T-helper 1 cell treated with Interleukin-12 subunit alpha and Interleukin-12 subunit beta and Interleukin-4 antibody, amounts not matched to agents 30 μg/mL and 1 μg/mL, for 36 hours (primary cell): ENCODE measurements at regions not wholly inside any gene's neighbourhood (a gene's known extent, or its start where the extent isn't known, plus 50 kb on each side); places are given as distances from the start of the nearest gene placed in this dataset.

ENCODE experiments used
- H3K27ac Mint-ChIP-seq: one replicate; pipeline ENCODE4 v1.8.0; 2021; ENCODE audit warnings: mild to moderate bottlenecking, mixed read lengths
- H3K27me3 Mint-ChIP-seq: one replicate; pipeline ENCODE4 v1.8.0; 2021; ENCODE audit warnings: low read depth, mixed read lengths
- H3K36me3 Mint-ChIP-seq: one replicate; pipeline ENCODE4 v1.8.0; 2021; ENCODE audit warnings: low read depth, mixed read lengths
- H3K4me1 Mint-ChIP-seq: one replicate; pipeline ENCODE4 v1.8.0; 2021; ENCODE audit warnings: low read depth, mixed read lengths
- H3K4me3 Mint-ChIP-seq: one replicate; pipeline ENCODE4 v1.8.0; 2021; ENCODE audit warnings: mild to moderate bottlenecking, moderate library complexity, mixed read lengths
- H3K9me3 Mint-ChIP-seq: one replicate; pipeline ENCODE4 v1.8.0; 2021; ENCODE audit warnings: mixed read lengths

DNA sequence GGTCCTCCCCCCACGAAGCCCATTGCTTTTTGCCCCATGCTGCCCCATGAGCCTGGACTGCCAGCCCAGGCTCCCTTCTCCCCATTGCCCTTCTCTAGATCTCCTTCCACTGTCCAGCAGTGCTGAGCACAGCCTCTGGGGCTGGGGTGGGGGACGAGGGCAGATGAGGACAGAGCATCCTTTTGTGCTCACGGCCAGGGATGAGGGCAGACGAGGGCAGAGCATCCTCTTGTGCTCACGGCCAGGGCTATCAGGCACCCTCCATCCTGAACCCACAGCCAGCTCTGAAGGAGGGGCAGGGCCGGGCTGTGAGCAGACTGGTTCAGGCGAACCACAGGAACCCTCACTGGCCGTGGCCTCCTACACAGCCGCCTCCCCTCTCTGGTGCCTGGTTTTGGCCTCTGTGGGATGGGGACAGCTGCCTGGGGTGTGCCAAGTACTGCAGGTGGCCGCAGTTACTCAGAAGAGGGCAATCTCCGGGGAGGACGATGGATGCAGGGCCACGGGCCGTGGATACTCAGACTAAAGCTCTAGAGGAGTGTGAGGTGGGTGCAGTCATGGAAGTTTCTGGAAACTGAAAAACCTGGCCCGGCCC lies 1258.8 kb downstream of the BRD1 start:
- Mint-ChIP-seq H3K4me1 (peaks cover 4% of the 10 kb centered on the region), H3K27ac (no peak overlapping the region), H3K9me3 (peaks cover 25% of the 10 kb centered on the region), H3K27me3 (peaks cover 8% of the 10 kb centered on the region), H3K36me3 (no peaks in the 10 kb centered on the region), H3K4me3 (no peak overlapping the region)

DNA sequence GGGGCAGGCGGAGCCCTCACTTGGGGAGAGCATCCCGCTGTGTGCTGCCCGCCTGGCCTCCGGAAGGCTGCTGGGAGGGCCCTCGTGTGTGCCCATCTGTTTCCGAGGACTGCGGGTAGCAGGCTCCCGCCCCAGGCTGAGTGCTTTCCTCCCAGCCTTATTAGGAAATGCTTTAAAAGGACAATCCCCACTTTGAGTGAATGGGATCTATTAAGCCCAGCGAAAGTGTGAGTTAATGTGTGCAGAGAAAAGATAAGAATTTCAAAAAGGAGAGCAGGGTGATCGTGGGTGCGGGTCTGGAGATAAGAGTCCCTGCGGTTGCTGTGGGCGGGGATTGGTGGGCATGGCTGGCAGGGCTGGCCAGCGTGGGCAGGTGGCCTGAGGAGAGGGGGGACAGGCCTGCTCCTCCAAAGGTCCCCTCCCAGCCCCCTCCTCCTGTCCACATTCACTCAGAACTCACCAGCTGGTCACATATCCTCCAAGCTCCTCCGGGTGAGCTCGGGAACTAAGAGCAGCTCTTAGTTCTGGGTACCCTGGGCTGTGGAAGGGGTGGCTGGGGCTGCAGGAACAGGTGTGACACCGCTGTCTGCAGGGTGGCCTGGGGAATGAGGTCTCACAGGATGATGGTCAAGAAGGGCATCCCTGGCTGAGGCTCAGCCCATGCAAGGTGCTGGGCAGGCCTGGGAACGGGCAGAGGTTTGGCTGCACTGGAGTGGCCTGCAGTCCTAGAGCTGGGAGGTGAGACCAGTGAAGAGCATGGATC lies 1260.3 kb downstream of the BRD1 start:
- Mint-ChIP-seq H3K27ac (no peak overlapping the region), H3K36me3 (no peaks in the 10 kb centered on the region), H3K27me3 (peaks cover 4% of the 10 kb centered on the region), H3K4me3 (peak overlapping the region; percentile 26), H3K9me3 (peaks cover 23% of the 10 kb centered on the region), H3K4me1 (peaks cover 4% of the 10 kb centered on the region)

DNA sequence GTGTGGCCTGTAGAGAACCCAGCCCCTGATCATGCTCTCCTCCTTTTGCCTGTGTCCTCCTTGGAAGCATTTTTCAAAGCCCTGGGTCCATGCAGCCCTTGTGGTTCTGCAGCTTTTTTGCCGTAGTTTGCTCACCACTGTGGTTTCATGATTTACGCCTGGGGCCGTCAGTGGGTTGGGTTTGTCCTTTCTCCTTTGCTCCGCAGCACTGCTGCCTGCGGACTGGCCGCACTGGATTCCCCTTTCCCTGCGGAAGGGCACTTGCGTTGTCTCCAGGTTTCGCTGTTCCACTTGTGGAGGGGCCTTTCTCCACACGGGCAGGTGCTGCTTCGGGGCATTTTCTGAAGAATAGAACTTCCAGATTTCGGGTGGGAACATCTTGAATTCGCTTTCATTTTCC lies 1260.9 kb downstream of the BRD1 start:
- H3K4me1 Mint-ChIP-seq, result peaks cover 4% of the 10 kb centered on the region
- H3K27me3 Mint-ChIP-seq, result peaks cover 4% of the 10 kb centered on the region
- peak overlapping the region; percentile 26 for H3K4me3 Mint-ChIP-seq
- H3K36me3 Mint-ChIP-seq, result no peaks in the 10 kb centered on the region
- peaks cover 17% of the 10 kb centered on the region for H3K9me3 Mint-ChIP-seq
- H3K27ac Mint-ChIP-seq, result no peak overlapping the region

DNA sequence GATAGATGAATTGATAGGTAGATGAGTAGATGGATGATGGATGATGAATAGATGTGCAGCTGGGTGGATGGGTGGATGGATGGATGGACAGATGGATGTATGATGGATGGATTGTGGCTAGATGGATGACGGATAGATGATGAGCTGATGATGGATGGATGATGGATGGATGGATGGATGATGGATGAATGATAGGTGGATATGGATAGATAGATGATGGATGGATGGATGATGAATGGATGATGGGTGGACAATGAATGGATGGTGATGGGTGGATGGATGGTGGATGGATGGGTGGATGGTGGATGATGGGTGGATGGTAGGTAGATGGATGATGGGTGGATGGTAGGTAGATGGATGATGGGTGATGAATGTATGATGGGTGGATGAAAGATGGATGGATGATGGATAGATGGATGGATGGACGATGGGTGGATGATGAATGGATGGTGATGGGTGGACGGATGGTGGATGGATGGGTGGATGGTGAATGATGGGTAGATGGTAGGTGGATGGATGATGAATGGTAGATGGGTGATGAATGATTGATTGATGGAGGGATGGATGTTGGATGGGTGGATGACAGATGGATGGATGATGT lies 1261.7 kb downstream of the BRD1 start:
- no peak overlapping the region for H3K4me3 Mint-ChIP-seq
- H3K36me3 Mint-ChIP-seq, result no peaks in the 10 kb centered on the region
- no peak overlapping the region for H3K27ac Mint-ChIP-seq

DNA sequence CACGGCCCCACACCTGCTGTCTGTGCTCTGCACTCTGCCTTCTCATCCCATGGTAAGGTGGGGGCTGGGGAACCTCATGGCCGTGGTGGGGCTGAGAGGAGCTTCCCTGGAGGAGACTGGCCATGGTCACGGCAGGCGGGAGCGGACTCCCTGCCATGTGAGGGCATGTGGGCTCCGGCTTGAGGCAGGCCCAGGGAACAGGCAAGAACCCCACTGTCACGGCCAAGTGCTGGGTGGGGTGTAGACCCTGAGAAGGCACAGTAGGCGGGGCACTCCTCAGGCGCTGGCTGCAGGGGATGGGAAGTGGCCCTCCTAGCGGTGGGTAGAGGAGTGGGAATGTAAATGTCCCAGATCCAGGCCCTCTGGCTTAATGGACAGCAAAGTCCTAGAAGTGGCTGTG lies 1262.7 kb downstream of the BRD1 start:
- Mint-ChIP-seq H3K9me3 (peaks cover 2% of the 10 kb centered on the region), H3K4me1 (peaks cover 4% of the 10 kb centered on the region), H3K4me3 (no peak overlapping the region), H3K27me3 (peaks cover 4% of the 10 kb centered on the region), H3K27ac (no peak overlapping the region), H3K36me3 (no peaks in the 10 kb centered on the region)

More for the DNA sequence above, 1261.7 kb downstream of the BRD1 start:
- Mint-ChIP-seq H3K27me3 (peaks cover 4% of the 10 kb centered on the region), H3K4me1 (peaks cover 4% of the 10 kb centered on the region), H3K9me3 (peaks cover 12% of the 10 kb centered on the region)

DNA sequence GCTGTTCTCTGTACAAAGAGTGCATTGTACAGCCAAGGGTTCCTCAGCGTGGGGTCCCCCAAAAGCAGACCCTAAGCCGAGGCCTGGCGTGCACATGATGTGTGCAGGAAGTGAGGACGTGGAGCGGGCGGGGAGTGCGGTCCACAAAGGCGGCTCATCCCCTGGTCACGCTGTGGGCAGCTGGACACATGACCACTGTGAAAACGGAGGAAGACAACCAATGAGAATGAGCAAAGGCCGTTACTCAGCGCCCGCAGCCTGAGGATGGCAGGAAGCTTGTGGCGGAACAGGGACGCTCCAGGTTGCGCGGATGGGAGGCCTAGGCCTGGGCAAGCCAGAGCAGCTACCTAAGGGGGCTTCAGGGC lies 1263.7 kb downstream of the BRD1 start:
- H3K36me3 Mint-ChIP-seq, result no peaks in the 10 kb centered on the region
- H3K27me3 Mint-ChIP-seq, result peaks cover 4% of the 10 kb centered on the region
- H3K4me1 Mint-ChIP-seq, result peaks cover 4% of the 10 kb centered on the region
- no peak overlapping the region for H3K4me3 Mint-ChIP-seq
- H3K9me3 Mint-ChIP-seq, result no peaks in the 10 kb centered on the region
- no peak overlapping the region for H3K27ac Mint-ChIP-seq

DNA sequence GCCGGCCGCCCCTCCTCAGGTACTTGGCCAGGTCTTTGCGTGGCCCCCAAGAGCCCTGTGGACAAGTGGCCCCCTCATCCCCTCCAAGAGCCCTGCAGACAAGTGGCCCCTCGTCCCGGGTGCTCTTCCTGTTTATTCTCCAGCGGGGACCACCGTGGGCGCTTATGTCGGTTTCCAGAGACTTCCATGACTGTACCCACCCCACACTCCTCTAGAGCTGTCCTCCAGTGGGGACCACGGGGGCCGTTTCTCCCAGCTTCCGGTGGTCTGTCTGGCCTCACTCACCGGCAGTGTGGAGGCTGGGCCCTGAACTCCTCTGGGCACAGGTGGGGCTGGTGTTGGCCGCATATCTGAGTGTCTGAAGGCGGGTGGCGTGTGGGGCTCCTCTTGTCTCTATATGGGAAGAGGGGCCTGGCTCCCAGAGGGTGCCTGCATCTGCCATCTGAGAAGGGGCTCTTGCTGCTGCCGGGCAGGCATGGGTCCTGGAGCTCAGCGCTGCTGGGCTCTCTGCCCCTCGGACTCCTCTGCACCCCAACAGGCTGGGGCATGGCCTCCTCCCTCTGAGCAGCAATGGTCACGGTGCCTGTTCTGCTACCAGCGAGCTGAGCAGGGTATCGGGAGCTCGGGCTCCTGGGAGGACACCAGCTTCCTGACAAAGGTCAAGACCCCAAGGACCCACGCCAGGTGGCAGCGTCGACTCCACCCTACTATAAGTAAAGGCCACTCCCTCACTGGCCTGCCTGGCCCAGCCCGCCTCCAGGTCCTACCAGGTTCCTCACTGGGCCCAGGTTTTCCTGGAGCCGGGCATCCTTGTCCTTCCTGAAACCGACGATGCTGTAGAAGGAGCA lies 1264.3 kb downstream of the BRD1 start:
- no peak overlapping the region for H3K4me3 Mint-ChIP-seq

DNA sequence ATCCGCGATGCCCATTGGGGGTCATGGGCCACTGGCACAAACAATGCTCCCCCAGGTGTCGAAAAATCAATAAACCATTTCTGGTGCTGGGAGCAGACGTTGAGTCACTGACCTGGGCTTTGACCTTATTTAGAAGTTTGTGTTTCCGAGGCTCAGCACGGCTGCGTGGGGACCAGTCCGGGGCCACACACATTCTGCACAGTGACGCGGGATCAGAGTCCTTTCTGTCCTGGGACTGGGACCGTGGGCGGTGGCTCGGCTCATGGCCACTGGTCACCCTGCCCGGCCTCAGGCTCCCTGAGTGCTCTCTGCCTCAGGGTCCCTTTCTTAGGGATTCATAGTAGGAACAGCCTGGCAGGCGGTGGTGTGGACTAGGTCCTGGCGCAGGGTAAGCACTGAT lies 1266.0 kb downstream of the BRD1 start:
- Mint-ChIP-seq H3K4me1 (no peaks in the 10 kb centered on the region), H3K27me3 (no peaks in the 10 kb centered on the region), H3K36me3 (no peaks in the 10 kb centered on the region), H3K9me3 (no peaks in the 10 kb centered on the region), H3K27ac (no peak overlapping the region), H3K4me3 (no peak overlapping the region)

More for the DNA sequence above, 1264.3 kb downstream of the BRD1 start:
- Mint-ChIP-seq H3K27ac (no peak overlapping the region), H3K27me3 (peaks cover 4% of the 10 kb centered on the region), H3K9me3 (no peaks in the 10 kb centered on the region), H3K4me1 (peaks cover 4% of the 10 kb centered on the region), H3K36me3 (no peaks in the 10 kb centered on the region)

DNA sequence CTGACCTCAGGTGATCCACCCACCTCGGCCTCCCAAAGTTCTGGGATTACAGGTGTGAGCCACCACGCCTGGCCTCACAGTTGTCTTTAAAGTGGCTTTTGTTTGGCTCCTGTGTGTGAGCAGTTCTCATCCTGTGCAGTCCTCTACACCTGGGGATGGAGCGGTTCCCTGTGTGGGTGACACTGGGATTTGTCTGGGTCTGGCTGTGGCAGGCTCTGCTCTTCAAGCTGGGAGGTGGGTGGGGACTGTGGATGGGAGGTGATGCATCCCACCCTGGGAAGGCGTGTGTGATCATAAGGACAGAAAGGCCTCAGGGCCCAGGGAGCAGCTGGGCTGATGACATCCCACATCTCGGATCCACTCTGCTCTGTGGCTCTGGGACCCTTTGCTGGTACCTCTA lies 1266.8 kb downstream of the BRD1 start:
- H3K36me3 Mint-ChIP-seq, result no peaks in the 10 kb centered on the region
- no peaks in the 10 kb centered on the region for H3K9me3 Mint-ChIP-seq
- H3K27ac Mint-ChIP-seq, result no peak overlapping the region
- H3K4me3 Mint-ChIP-seq, result no peak overlapping the region
- H3K27me3 Mint-ChIP-seq, result no peaks in the 10 kb centered on the region
- H3K4me1 Mint-ChIP-seq, result no peaks in the 10 kb centered on the region

DNA sequence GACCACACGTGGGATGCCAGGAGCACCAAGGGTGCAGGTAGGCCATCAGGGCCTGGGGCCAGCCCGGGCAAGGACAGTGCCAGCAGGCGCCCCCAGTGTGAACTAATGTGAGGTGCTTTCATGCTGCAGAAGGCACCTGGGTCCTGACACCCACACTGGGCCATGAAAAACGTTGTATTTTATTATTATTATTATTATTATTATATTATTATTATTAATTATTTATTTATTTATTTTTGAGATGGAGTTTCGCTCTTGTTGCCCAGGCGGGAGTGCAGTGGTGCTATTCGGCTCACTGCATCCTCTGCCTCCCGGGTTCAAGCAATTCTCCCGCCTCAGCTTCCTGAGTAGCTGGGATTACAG lies 1267.3 kb downstream of the BRD1 start:
- no peaks in the 10 kb centered on the region for H3K9me3 Mint-ChIP-seq
- no peak overlapping the region for H3K4me3 Mint-ChIP-seq
- H3K36me3 Mint-ChIP-seq, result no peaks in the 10 kb centered on the region
- no peak overlapping the region for H3K27ac Mint-ChIP-seq
- no peaks in the 10 kb centered on the region for H3K27me3 Mint-ChIP-seq
- H3K4me1 Mint-ChIP-seq, result no peaks in the 10 kb centered on the region

DNA sequence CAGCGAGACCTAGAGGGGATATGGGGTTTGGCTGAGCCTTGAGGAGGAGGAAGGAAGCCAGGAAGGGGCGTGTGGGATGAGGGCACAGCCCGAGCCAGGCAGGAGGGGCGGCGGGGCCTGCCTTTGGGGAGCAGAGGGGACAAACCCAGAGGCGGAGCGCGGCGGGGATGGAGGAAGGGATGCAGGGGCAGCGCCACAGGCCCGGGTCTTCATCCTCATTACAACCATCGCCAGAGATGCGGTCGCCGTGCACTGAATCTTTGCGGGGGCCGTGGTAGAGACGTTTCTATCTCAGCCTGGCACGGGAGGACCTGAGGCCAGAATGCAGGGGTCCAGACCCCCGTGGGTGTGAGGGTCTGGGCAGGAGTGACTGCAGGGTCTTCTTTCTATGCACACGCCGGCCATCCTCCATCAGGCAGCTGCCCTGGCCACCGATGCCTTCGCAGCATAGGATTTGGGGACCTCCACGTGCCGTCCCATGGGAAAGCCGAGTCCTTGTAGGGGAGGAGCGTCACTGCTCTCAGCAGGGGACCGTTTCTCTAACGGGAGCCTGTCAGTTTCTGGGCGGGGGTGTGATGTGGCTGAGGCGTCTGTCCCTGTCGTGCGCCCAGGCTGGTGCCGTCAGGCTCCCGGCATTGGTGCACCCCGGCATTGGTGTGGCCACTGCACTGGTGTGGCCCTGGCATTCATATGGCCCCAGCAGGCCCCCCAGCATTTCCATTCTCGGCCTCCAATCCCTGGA lies 1267.9 kb downstream of the BRD1 start:
- H3K4me3 Mint-ChIP-seq, result no peak overlapping the region
- H3K27ac Mint-ChIP-seq, result no peak overlapping the region
- H3K4me1 Mint-ChIP-seq, result no peaks in the 10 kb centered on the region
- no peaks in the 10 kb centered on the region for H3K9me3 Mint-ChIP-seq
- no peaks in the 10 kb centered on the region for H3K36me3 Mint-ChIP-seq
- no peaks in the 10 kb centered on the region for H3K27me3 Mint-ChIP-seq

DNA sequence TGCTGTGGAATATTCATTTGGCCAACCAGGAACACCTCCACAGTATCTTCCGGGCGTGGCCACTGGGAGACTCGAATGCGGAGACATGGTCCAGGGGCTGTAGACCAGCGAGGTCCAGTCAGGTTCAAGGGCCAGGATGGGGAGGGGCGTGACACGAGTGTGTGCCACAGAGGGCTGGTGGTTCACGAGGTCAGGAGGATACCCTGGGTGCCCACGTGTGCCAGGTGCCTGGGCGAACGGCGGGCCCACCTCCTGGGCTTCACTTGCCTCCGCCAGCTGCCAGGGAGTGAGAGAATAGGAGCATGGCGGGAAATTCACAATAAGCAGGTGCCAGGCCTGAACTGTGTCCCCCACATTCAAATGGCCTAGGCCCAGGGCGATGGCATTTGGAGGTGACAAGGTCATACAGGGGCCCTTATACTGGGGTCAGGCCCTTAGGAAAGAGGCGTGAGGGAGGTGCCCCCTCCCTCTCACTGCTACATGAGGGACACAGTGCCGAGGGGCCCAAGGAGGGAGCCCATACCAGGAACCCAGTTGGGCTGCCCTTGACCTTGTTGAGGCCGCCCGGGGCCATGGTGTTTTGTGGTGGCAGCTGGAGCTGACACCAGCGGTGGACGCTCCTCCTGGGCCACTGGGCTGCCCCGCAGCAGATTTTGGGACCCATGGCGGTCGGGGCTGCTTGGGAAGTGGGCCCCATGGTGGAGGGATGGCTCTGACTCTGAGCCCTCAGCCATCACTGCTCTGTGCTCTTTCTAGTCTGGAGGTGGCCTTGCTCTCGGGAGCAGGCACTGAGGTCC lies 1268.9 kb downstream of the BRD1 start:
- no peaks in the 10 kb centered on the region for H3K4me1 Mint-ChIP-seq
- H3K27ac Mint-ChIP-seq, result no peak overlapping the region
- no peaks in the 10 kb centered on the region for H3K27me3 Mint-ChIP-seq
- no peak overlapping the region for H3K4me3 Mint-ChIP-seq
- H3K9me3 Mint-ChIP-seq, result no peaks in the 10 kb centered on the region
- no peaks in the 10 kb centered on the region for H3K36me3 Mint-ChIP-seq

DNA sequence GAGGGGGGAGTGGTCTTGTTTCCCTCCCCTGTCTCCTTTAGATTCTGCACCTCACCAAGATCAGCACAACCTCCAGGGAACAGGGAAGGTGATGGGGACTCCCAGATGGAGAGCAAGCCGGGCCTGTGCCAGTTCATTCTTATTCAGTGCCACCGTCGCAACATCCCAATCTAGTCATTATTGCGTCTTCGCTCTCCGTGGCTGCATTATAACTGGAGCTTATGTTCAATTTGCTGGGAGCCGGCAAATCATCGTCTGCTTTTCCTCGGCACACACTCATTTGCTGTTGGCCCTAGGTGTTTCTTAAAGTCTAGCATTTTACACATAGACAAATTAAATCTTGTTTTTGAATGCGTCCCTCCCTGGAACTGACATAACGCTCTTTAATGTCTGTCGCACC lies 1269.7 kb downstream of the BRD1 start:
- H3K9me3 Mint-ChIP-seq, result no peaks in the 10 kb centered on the region
- no peaks in the 10 kb centered on the region for H3K36me3 Mint-ChIP-seq
- H3K27me3 Mint-ChIP-seq, result no peaks in the 10 kb centered on the region
- H3K4me1 Mint-ChIP-seq, result no peaks in the 10 kb centered on the region
- H3K4me3 Mint-ChIP-seq, result no peak overlapping the region
- no peak overlapping the region for H3K27ac Mint-ChIP-seq
